Mucosa of descending colon (tissue), 3 donors: ENCODE measurements at regions not wholly inside any gene's neighbourhood (a gene's known extent, or its start where the extent isn't known, plus 50 kb on each side); places are given as distances from the start of the nearest gene placed in this dataset.

Source experiments
- ATAC-seq: fragments of 200-7000 bp; cut with Tn5 transposase; one replicate; pipeline ENCODE4 v1.9.1; 2020; ENCODE audit warnings: mild to moderate bottlenecking, moderate library complexity
- DNase-seq, 3 donors: peaks; one replicate each; pipeline ENCODE4 v3.0.0-alpha.2; 2020
- H3K36me3 ChIP-seq: fragments of 200-600 bp; one replicate; pipeline ENCODE4 v1.8.0; 2021; ENCODE audit warnings: low read depth, mild to moderate bottlenecking
- H3K4me1 ChIP-seq: fragments of 200-600 bp; one replicate; pipeline ENCODE4 v1.8.0; 2021; ENCODE audit warnings: low read depth, mild to moderate bottlenecking
- H3K4me3 ChIP-seq: fragments of 200-600 bp; one replicate; pipeline ENCODE4 v1.8.0; 2021; ENCODE audit warnings: mild to moderate bottlenecking
- H3K9me3 ChIP-seq: fragments of 200-600 bp; one replicate; pipeline ENCODE4 v1.8.0; 2021; ENCODE audit warnings: mild to moderate bottlenecking
- CTCF ChIP-seq: fragments of 200-600 bp; IDR thresholded peaks from one replicate; pipeline ENCODE4 v1.8.0; 2022; ENCODE audit warnings: antibody characterized with exemption, mild to moderate bottlenecking
- intact Hi-C, 2 donors: fragments of 100-400 bp; cut with DNase I in 1 of 2; cut with micrococcal nuclease in 1 of 2; formaldehyde crosslinking; loops; one replicate each; pipeline versions ENCODE4 v1.11.0 to v1.11.1; 2022; cut with DNase I, micrococcal nuclease
- donor health status: DM: no; HTN: no; CAD: no; lungs with moderate emphysema.
- donor health status: DM: no; HTN: no; CAD: no.
- donor health status: DM: no; HTN: yes; CAD: no.

- Histone ChIP-seq H3K4me3 (no peak overlapping the region), H3K4me1 (no peaks in the 10 kb centered on the region), H3K36me3 (no peaks in the 10 kb centered on the region), H3K9me3 (no peaks in the 10 kb centered on the region)
- intact Hi-C loops: no loop called here
- ATAC-seq (no peak), DNase-seq (no peak)
- no peak for TF ChIP-seq CTCF
Measured at GRCh38 chr16:64865069-64865696, 256.7 kb downstream of the CDH11 start.

- ATAC-seq (peak; percentile 49), DNase-seq (no peak)
- TF ChIP-seq CTCF: no peak
- H3K36me3 ChIP-seq: no peaks in the 10 kb centered on the region
- no peaks in the 10 kb centered on the region for H3K9me3 ChIP-seq
- intact Hi-C loops: no loop called here
- no peak overlapping the region for H3K4me3 ChIP-seq
- H3K4me1 ChIP-seq: no peaks in the 10 kb centered on the region
Measured at GRCh38 chr16:64864232-64864809, 257.5 kb downstream of the CDH11 start.

- Histone ChIP-seq H3K9me3 (no peaks in the 10 kb centered on the region), H3K4me1 (no peaks in the 10 kb centered on the region), H3K36me3 (no peaks in the 10 kb centered on the region), H3K4me3 (no peak overlapping the region)
- no peak for TF ChIP-seq CTCF
- no peak for DNase-seq
- intact Hi-C loops: no loop called here
- ATAC-seq: no peak
Measured at GRCh38 chr16:64858076-64858475, 263.8 kb downstream of the CDH11 start.

GRCh38 chr16:64857411-64857810, 264.5 kb downstream of the CDH11 start:
- H3K36me3 ChIP-seq: no peaks in the 10 kb centered on the region
- intact Hi-C loops: no loop called here
- H3K4me3 ChIP-seq: no peak overlapping the region
- no peaks in the 10 kb centered on the region for H3K4me1 ChIP-seq
- no peaks in the 10 kb centered on the region for H3K9me3 ChIP-seq
- no peak for ATAC-seq
- DNase-seq: no peak
- no peak for TF ChIP-seq CTCF

GRCh38 chr16:64853551-64853950, 268.3 kb downstream of the CDH11 start:
- ATAC-seq (no peak), DNase-seq (no peak)
- H3K9me3 ChIP-seq: no peaks in the 10 kb centered on the region
- no peaks in the 10 kb centered on the region for H3K36me3 ChIP-seq
- intact Hi-C loops: no loop called here
- H3K4me3 ChIP-seq: no peak overlapping the region
- TF ChIP-seq CTCF: no peak
- no peaks in the 10 kb centered on the region for H3K4me1 ChIP-seq
